ENCODE measurements at regions not wholly inside any gene's neighbourhood (a gene's known extent, or its start where the extent isn't known, plus 50 kb on each side); places are given as distances from the start of the nearest gene placed in this dataset.

GRCh38 chr17:17419166-17419565, 57.6 kb upstream of the MED9 start:
- DNase-seq, result no peak

- peak; percentile 60 to 73 for DNase-seq
Measured at GRCh38 chr17:17419631-17420030, 57.2 kb upstream of the MED9 start.

DNA sequence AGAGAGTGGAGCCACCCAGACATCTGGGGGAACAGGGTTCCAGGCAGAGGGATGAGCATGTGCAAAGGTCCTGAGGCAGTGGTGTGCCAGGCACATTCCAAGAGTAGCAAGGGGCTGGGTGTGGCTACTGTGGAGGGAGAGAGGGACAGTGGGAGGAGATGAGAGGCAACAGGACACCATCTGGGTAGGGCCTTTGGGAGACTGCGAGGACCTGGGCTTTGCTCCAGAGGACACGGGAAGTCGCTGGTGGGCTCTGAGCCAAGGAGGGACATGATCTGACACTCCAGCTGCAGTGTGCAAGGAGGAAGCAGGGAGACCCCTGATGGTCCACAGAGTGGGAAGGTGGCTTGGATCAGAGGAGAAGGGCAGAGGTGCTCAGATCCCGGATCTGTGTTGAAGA, 56.7 kb upstream of the MED9 start:
- no peak for DNase-seq

- no peak for DNase-seq
Measured at GRCh38 chr17:17420561-17421269, 56.1 kb upstream of the MED9 start.

DNA sequence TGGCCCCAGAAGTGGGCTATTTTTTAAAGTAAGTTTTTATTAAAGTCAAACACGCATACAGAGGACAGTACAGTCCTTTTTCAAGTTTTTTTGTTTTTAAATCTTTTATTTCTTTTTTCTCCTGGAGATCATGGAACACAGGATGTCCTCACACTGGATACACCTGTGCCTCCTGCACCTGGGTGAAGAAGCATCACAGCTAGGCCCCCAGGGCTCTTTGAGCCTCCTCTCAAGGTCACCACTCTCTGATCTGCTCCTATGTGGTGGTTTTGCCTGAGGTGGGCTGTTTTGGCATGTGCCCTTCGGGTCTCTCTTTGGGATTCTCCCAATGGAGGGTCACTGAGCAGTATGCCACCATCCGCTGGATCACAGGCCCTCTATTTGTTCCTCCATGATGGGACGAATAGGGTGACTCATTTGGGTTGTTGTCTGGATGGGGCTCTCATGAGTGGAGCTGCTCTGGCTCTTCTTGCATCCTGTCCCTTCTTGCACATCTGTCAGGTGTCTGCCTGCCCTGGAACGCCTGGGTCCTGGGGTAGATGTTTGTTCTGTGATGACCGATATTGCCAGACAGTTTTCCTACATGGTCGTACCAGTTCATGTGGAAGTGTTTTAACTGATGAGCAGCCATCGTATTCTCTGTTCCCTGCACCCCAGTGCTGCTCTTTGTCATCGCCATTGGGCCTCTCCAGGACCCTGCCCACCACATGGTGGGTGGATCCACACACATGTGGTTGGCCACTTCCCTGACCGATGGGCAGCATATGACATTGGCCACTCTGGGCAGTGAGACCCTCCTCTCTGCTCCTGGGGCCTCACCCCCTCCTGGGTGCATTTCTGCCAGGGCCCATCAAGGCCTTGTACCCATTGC, 55.2 kb upstream of the MED9 start:
- DNase-seq, result no peak

- DNase-seq, result no peak
Measured at GRCh38 chr17:17422217-17422610, 54.6 kb upstream of the MED9 start.

DNA sequence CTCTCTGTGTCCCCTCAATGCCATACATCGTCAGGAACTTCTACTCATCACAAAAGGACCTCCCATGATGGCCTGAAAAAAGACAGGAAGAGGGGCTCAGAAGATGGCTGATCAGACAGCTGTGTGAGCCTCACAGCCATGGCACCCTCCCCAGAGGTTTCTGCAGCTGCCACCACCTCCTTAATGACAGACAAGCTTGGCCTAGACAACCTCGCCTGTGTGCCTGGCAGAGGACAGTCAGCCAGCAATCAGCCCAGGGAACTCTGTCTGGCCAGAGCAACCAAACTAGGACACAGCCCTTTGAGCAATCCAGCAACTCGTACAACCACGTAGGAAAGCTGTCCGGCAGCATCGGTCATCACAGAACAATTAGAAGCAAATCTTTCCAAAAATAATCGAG, 54.2 kb upstream of the MED9 start:
- no peak for DNase-seq

DNA sequence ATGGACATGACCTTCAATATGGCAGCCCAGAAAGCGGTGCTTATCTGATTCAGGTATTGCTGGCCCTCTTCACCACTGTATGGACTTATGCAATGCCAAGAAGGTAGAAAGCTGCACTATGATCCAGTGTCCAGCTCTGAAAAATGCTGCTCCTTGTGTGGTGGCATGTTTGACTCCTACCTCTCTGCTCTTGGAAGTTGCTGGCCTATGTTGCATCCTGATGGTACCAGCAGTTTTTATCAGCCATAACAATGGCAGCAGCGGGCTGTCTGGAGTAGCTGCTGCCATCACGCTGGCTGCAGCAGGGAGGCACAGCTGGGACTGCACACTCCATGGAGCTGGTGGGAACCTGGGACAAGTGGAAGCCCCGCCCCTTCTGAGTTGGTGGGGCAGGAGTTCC, 53.1 kb upstream of the MED9 start:
- DNase-seq, result no peak

GRCh38 chr17:17424552-17424951, 52.2 kb upstream of the MED9 start:
- no peak for DNase-seq

GRCh38 chr17:17425005-17425404, 51.8 kb upstream of the MED9 start:
- DNase-seq, result no peak

DNA sequence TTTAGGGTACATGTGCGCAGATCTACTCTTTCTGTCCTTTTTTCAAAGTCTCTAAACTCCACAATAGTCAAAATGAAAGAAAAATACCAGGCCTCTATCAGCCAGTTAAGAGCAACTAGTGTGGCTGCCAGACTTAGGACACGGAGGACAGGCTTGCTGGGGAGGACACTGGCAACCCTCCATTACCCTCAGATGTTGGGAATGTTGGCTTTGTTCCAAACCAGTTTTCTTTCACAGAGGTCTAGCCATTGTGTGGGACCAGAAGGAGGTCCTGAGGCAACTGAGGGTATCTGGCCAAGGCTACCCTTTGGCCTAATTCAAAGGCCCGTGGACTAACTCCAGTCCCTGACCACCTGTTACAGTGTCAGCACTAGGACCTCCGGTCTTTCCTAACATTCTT, 51.2 kb upstream of the MED9 start:
- DNase-seq, result no peak

GRCh38 chr17:17426184-17426583, 50.6 kb upstream of the MED9 start:
- no peak for DNase-seq

Measured in hippocampal formation (tissue), 2 donors.